H1 (cell line): ENCODE measurements at regions not wholly inside any gene's neighbourhood (a gene's known extent, or its start where the extent isn't known, plus 50 kb on each side); places are given as distances from the start of the nearest gene placed in this dataset.

Source experiments
- CTCF ChIA-PET: fragments of 300-600 bp; sonication (Branson Sonifier 250); formaldehyde crosslinking; loops from one replicate; lab custom pipeline; 2021; ENCODE audit not compliant: partially characterized antibody; lab: Charles Lee
- POLR2A ChIA-PET: fragments of 300-600 bp; sonication (Branson Sonifier 250); formaldehyde crosslinking; loops from one replicate; lab custom pipeline; 2021; ENCODE audit warnings: inconsistent platforms; ENCODE audit not compliant: partially characterized antibody; lab: Charles Lee
- DNase-seq, 2 experiments: peaks; one replicate each; pipeline versions ENCODE4 v3.0.0 to v3.0.0-alpha.2; 2010 to 2022; ENCODE audit warnings: low spot score in 2 of 2, low read depth in 1 of 2, mixed read lengths in 1 of 2
- FAIRE-seq: peaks from 2 replicates; lab custom pipeline; 2011; peaks lifted over from hg19 to GRCh38; lab: Jason Lieb, UNC
- H2AFZ ChIP-seq: 2 replicates; pipeline ENCODE4 v1.8.1; 2012; ENCODE audit warnings: low read length, inconsistent platforms
- H2AK5ac ChIP-seq: 2 replicates; pipeline ENCODE4 v1.6.1; 2013; ENCODE audit warnings: low read depth, low read length
- H2BK120ac ChIP-seq: replicated peaks from 2 replicates; pipeline ENCODE3; 2013; ENCODE audit warnings: low read depth, low read length, inconsistent platforms
- H2BK12ac ChIP-seq: 2 replicates; pipeline ENCODE4 v1.6.1; 2013; ENCODE audit warnings: low read depth, low read length
- H2BK15ac ChIP-seq: 2 replicates; pipeline ENCODE4 v1.6.1; 2013; ENCODE audit warnings: low read length
- H2BK20ac ChIP-seq: 2 replicates; pipeline ENCODE4 v1.6.1; 2013; ENCODE audit warnings: low read length
- H2BK5ac ChIP-seq: 2 replicates; pipeline ENCODE4 v1.6.1; 2013; ENCODE audit warnings: low read depth, low read length
- H3K14ac ChIP-seq: 2 replicates; pipeline ENCODE4 v1.6.1; 2013; ENCODE audit warnings: inconsistent platforms; ENCODE audit not compliant: insufficient read length
- H3K18ac ChIP-seq: 2 replicates; pipeline ENCODE4 v1.6.1; 2013; ENCODE audit warnings: low read length; ENCODE audit errors: extremely low read depth
- H3K23ac ChIP-seq: 2 replicates; pipeline ENCODE4 v1.6.1; 2013; ENCODE audit warnings: inconsistent platforms; ENCODE audit not compliant: insufficient read length
- H3K23me2 ChIP-seq: 2 replicates; pipeline ENCODE4 v1.6.1; 2013; ENCODE audit warnings: low read depth, low read length
- H3K27ac ChIP-seq: 2 replicates; pipeline ENCODE4 v1.6.1; 2011; ENCODE audit warnings: low read depth, low read length, inconsistent platforms
- H3K27me3 ChIP-seq, 4 experiments: replicated peaks in 1 of 4; 1 replicate in 1 of 4; 2 replicates in 3 of 4; pipeline versions ENCODE4 v1.6.1 to v1.8.1; 2011 to 2013; ENCODE audit warnings: low read length in 3 of 4, mild to moderate bottlenecking in 3 of 4, inconsistent platforms in 2 of 4, mixed read lengths in 2 of 4, moderate library complexity in 1 of 4; ENCODE audit not compliant: control insufficient read depth in 3 of 4, insufficient read depth in 3 of 4; ENCODE audit errors: extremely low read depth in 1 of 4
- H3K36me3 ChIP-seq, 4 experiments: 2 replicates each; pipeline versions ENCODE4 v1.6.1 to v1.8.1; 2011 to 2013; ENCODE audit warnings: mild to moderate bottlenecking in 4 of 4, low read length in 3 of 4, moderate library complexity in 2 of 4, control low read depth in 1 of 4, inconsistent platforms in 1 of 4; ENCODE audit not compliant: insufficient read depth in 4 of 4, control insufficient read depth in 2 of 4
- H3K4ac ChIP-seq: replicated peaks from 2 replicates; pipeline ENCODE3; 2013; ENCODE audit warnings: low read length, low read depth, mixed read lengths, inconsistent platforms; ENCODE audit not compliant: insufficient read length
- H3K4me1 ChIP-seq, 4 experiments: replicated peaks in 1 of 4; 1 replicate in 1 of 4; 2 replicates in 3 of 4; pipeline versions ENCODE4 v1.6.1 to v1.8.1; 2011 to 2013; ENCODE audit warnings: low read length in 3 of 4, inconsistent platforms in 2 of 4, mixed read lengths in 1 of 4; ENCODE audit not compliant: insufficient read depth in 4 of 4, control insufficient read depth in 3 of 4
- H3K4me2 ChIP-seq, 2 experiments: 2 replicates each; pipeline versions ENCODE4 v1.6.1 to v1.8.1; 2011 to 2013; ENCODE audit warnings: low read depth in 2 of 2, low read length in 2 of 2, control low read depth in 1 of 2, inconsistent platforms in 1 of 2, mild to moderate bottlenecking in 1 of 2; ENCODE audit not compliant: insufficient read depth in 1 of 2
- H3K4me3 ChIP-seq, 4 experiments: fragments of 200-600, 300-600 bp in 1 of 4; sonication (generic), shearing (Covaris generic), sonication (Bioruptor Twin) in 1 of 4; 2 replicates each; pipeline versions ENCODE4 v1.5.1 to v1.8.1; 2011 to 2016; ENCODE audit warnings: low read length in 4 of 4, low read depth in 3 of 4, control low read depth in 2 of 4, inconsistent platforms in 2 of 4, mild to moderate bottlenecking in 2 of 4, mixed read lengths in 1 of 4, moderate library complexity in 1 of 4; ENCODE audit not compliant: insufficient read depth in 2 of 4; ENCODE audit errors: extremely low read depth in 1 of 4
- H3K56ac ChIP-seq: replicated peaks from 2 replicates; pipeline ENCODE3; 2013; ENCODE audit warnings: low read depth, mild to moderate bottlenecking, mixed read lengths, low read length, inconsistent platforms; ENCODE audit not compliant: insufficient read length
- H3K79me1 ChIP-seq: 2 replicates; pipeline ENCODE4 v1.6.1; 2013; ENCODE audit warnings: low read depth, low read length, control low read depth
- H3K79me2 ChIP-seq, 2 experiments: 2 replicates each; pipeline versions ENCODE4 v1.6.1 to v1.8.1; 2012 to 2013; ENCODE audit warnings: low read length in 2 of 2, mild to moderate bottlenecking in 2 of 2, inconsistent platforms in 1 of 2; ENCODE audit not compliant: insufficient read depth in 2 of 2, control insufficient read depth in 1 of 2
- H3K9ac ChIP-seq, 4 experiments: replicated peaks in 1 of 4; 1 replicate in 1 of 4; 2 replicates in 3 of 4; pipeline versions ENCODE4 v1.6.1 to v1.8.1; 2011 to 2013; ENCODE audit warnings: low read depth in 3 of 4, low read length in 3 of 4, control low read depth in 2 of 4, mild to moderate bottlenecking in 2 of 4, moderate library complexity in 2 of 4, inconsistent platforms in 1 of 4; ENCODE audit errors: extremely low read depth in 1 of 4
- H3K9me3 ChIP-seq, 2 experiments: 2 replicates each; pipeline versions ENCODE4 v1.6.1 to v1.8.1; 2012 to 2013; ENCODE audit warnings: mild to moderate bottlenecking in 2 of 2, moderate library complexity in 2 of 2, control low read depth in 1 of 2, inconsistent platforms in 1 of 2, low read depth in 1 of 2, low read length in 1 of 2, mixed read lengths in 1 of 2; ENCODE audit not compliant: insufficient read depth in 2 of 2
- H4K20me1 ChIP-seq, 2 experiments: replicated peaks in 1 of 2; 2 replicates each; pipeline versions ENCODE3 to v1.8.1; 2011 to 2013; ENCODE audit warnings: inconsistent platforms in 2 of 2, low read length in 2 of 2, mild to moderate bottlenecking in 1 of 2; ENCODE audit not compliant: insufficient read depth in 2 of 2, control insufficient read depth in 1 of 2
- H4K5ac ChIP-seq: 2 replicates; pipeline ENCODE4 v1.6.1; 2013; ENCODE audit warnings: low read length, low read depth, mixed read lengths, inconsistent platforms; ENCODE audit not compliant: insufficient read length
- H4K8ac ChIP-seq: 2 replicates; pipeline ENCODE4 v1.8.0; 2013; ENCODE audit warnings: mild to moderate bottlenecking, moderate library complexity, low read length, inconsistent platforms; ENCODE audit not compliant: insufficient read depth; ENCODE audit errors: extremely low read depth
- H4K91ac ChIP-seq: replicated peaks from 2 replicates; pipeline ENCODE3; 2013; ENCODE audit warnings: low read length, mixed read lengths, inconsistent platforms; ENCODE audit not compliant: insufficient read length
- BACH1 ChIP-seq: IDR thresholded peaks from 2 replicates; pipeline ENCODE4 v1.6.1; 2012; ENCODE audit warnings: low read length, improper control_type of control experiment
- BRCA1 ChIP-seq: IDR thresholded peaks from 2 replicates; pipeline ENCODE4 v1.6.1; 2012; ENCODE audit warnings: low read depth, low read length, improper control_type of control experiment
- CREB1 ChIP-seq: IDR thresholded peaks from 2 replicates; pipeline ENCODE4 v1.6.1; 2012; ENCODE audit warnings: inconsistent platforms
- HDAC2 ChIP-seq, 2 experiments: fragments of 300-600 bp in 1 of 2; sonication (generic) in 1 of 2; IDR thresholded peaks; 2 replicates each; pipeline ENCODE4 v1.6.1; 2011 to 2012; ENCODE audit warnings: low read depth in 2 of 2, low read length in 2 of 2, mild to moderate bottlenecking in 2 of 2, moderate library complexity in 2 of 2, borderline replicate concordance in 1 of 2, inconsistent platforms in 1 of 2
- KDM1A ChIP-seq: fragments of 200-600, 300-600 bp; sonication (generic); IDR thresholded peaks from 2 replicates; pipeline ENCODE4 v1.7.1; 2016; ENCODE audit warnings: mild to moderate bottlenecking, low read length, borderline replicate concordance
- POLR2A ChIP-seq, 2 experiments: IDR thresholded peaks; 1 replicate in 1 of 2; 2 replicates in 1 of 2; pipeline ENCODE4 v1.6.1; 2011; ENCODE audit warnings: low read depth in 2 of 2, low read length in 2 of 2, mild to moderate bottlenecking in 2 of 2; ENCODE audit errors: control extremely low read depth in 1 of 2
- RBBP5 ChIP-seq: IDR thresholded peaks from 2 replicates; pipeline ENCODE4 v1.7.1; 2012; ENCODE audit warnings: low read depth, mild to moderate bottlenecking, inconsistent platforms, low read length, moderate library complexity, borderline replicate concordance
- SAP30 ChIP-seq: fragments of 300-600 bp; sonication (generic); IDR thresholded peaks from 2 replicates; pipeline ENCODE4 v1.7.1; 2012; ENCODE audit warnings: low read length, moderate library complexity, mild to moderate bottlenecking, inconsistent platforms; ENCODE audit not compliant: insufficient read depth, insufficient replicate concordance
- SIX5 ChIP-seq: IDR thresholded peaks from 2 replicates; pipeline ENCODE4 v1.6.1; 2011; ENCODE audit warnings: mild to moderate bottlenecking, low read depth, low read length
- YY1 ChIP-seq: IDR thresholded peaks from 2 replicates; pipeline ENCODE4 v1.6.1; 2011; ENCODE audit warnings: low read depth, mild to moderate bottlenecking, low read length

DNA sequence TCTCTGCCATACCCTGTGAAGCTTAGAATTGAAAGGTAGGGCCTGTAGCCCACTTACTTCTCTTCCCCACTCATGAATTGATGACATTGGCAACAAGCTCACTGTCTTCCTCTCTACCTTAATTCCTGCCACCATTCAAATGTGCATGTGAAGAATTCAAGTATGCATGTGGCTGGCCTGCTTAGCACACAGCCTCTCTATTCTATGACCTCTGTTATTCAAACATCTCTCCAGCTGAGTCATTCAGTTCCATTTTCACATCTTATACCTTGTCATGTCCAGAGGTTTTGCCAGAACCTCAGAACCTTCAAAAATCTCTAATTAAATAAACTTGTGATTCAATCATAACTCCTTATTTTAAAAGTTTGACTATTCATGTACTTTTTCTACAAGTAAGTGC, 114.7 kb upstream of the MAN2A1 start:
- FAIRE-seq (no peak), DNase-seq (no peak)
- no peaks in the 10 kb centered on the region for H3K4me1 ChIP-seq
- H3K9me3 ChIP-seq: peaks cover 0 to 4% of the 10 kb centered on the region in 2 experiments; a peak in 1 of 4 replicates
- H2AK5ac ChIP-seq: no peak overlapping the region
- H3K36me3 ChIP-seq: no peaks in the 10 kb centered on the region
- H3K23ac ChIP-seq: no peak overlapping the region
- no peak overlapping the region for H2BK12ac ChIP-seq
- no peak overlapping the region for H4K8ac ChIP-seq
- no peak overlapping the region for H3K27ac ChIP-seq
- no peaks in the 10 kb centered on the region for H3K23me2 ChIP-seq
- H2BK20ac ChIP-seq: no peak overlapping the region
- H3K18ac ChIP-seq: no peak overlapping the region
- H3K14ac ChIP-seq: no peak overlapping the region
- no peak overlapping the region for H2AFZ ChIP-seq
- no peak overlapping the region for H4K91ac ChIP-seq
- H3K9ac ChIP-seq: no peak overlapping the region
- H3K79me1 ChIP-seq: no peaks in the 10 kb centered on the region
- H3K4me3 ChIP-seq: no peak overlapping the region
- no peak overlapping the region for H2BK15ac ChIP-seq
- CTCF ChIA-PET: interaction anchor here (1.4 kb wide), 1 partner anchor 17 kb away, joined by 4 read pairs; no protein-coding TSS in a partner anchor
- H2BK120ac ChIP-seq: no peak overlapping the region
- H4K20me1 ChIP-seq: no peaks in the 10 kb centered on the region
- POLR2A ChIA-PET: no interaction called here
- H2BK5ac ChIP-seq: no peak overlapping the region
- H3K27me3 ChIP-seq: no peaks in the 10 kb centered on the region
- H4K5ac ChIP-seq: no peak overlapping the region
- no peak overlapping the region for H3K4ac ChIP-seq
- TF ChIP-seq KDM1A (no peak), RBBP5 (no peak), SAP30 (no peak), HDAC2 (IDR thresholded peaks at IDR 0.05; ENCODE audit: borderline replicate concordance in 1 of 2, low read depth in 2 of 2, low read length in 2 of 2) (no peak), BACH1 (no peak), CREB1 (no peak), BRCA1 (no peak), YY1 (no peak), SIX5 (no peak), POLR2A (IDR thresholded peaks at IDR 0.05; ENCODE audit: control extremely low read depth in 1 of 2, low read depth in 2 of 2, low read length in 2 of 2) (no peak)
- H3K4me2 ChIP-seq: no peak overlapping the region
- no peak overlapping the region for H3K56ac ChIP-seq
- H3K79me2 ChIP-seq: no peaks in the 10 kb centered on the region
